ENCODE measurements at regions not wholly inside any gene's neighbourhood (a gene's known extent, or its start where the extent isn't known, plus 50 kb on each side); places are given as distances from the start of the nearest gene placed in this dataset.

GRCh38 chr2:8224347-8225190, 457.3 kb upstream of the ID2 start:
- DNase-seq (ENCODE audit: low spot score): no peak

GRCh38 chr2:8225266-8225665, 456.6 kb upstream of the ID2 start:
- no peak for DNase-seq (ENCODE audit: low spot score)
- Histone ChIP-seq H3K9me3 (no peaks in the 10 kb centered on the region), H3K27ac (no peak overlapping the region), H3K4me3 (no peak overlapping the region), H3K4me1 (ENCODE audit: control insufficient read depth in 1 of 2, low read depth in 2 of 2) (peaks cover 9 to 25% of the 10 kb centered on the region in 2 donors), H3K36me3 (no peaks in the 10 kb centered on the region), H3K27me3 (replicated peaks; ENCODE audit: insufficient read depth) (no peaks in the 10 kb centered on the region)
- no peak for TF ChIP-seq CTCF (IDR thresholded peaks at IDR 0.05)
- ATAC-seq (ENCODE audit: insufficient number of reproducible peaks, low FRiP score, low read depth): no peak

More at GRCh38 chr2:8224347-8225190, 457.3 kb upstream of the ID2 start:
- no peak for TF ChIP-seq CTCF (IDR thresholded peaks at IDR 0.05)
- no peak for ATAC-seq (ENCODE audit: insufficient number of reproducible peaks, low FRiP score, low read depth)
- Histone ChIP-seq H3K36me3 (no peaks in the 10 kb centered on the region), H3K4me3 (no peak overlapping the region), H3K4me1 (ENCODE audit: control insufficient read depth in 1 of 2, low read depth in 2 of 2) (peaks cover 4 to 27% of the 10 kb centered on the region in 2 donors), H3K27ac (no peak overlapping the region), H3K9me3 (no peaks in the 10 kb centered on the region), H3K27me3 (replicated peaks; ENCODE audit: insufficient read depth) (no peaks in the 10 kb centered on the region)

- H3K4me3 ChIP-seq: no peak overlapping the region
- no peaks in the 10 kb centered on the region for H3K27me3 ChIP-seq (replicated peaks; ENCODE audit: insufficient read depth)
- peaks cover 5 to 20% of the 10 kb centered on the region in 2 donors for H3K4me1 ChIP-seq (ENCODE audit: control insufficient read depth in 1 of 2, low read depth in 2 of 2)
- ATAC-seq (ENCODE audit: insufficient number of reproducible peaks, low FRiP score, low read depth): no peak
- no peak for TF ChIP-seq CTCF (IDR thresholded peaks at IDR 0.05)
- H3K36me3 ChIP-seq: no peaks in the 10 kb centered on the region
- no peak for DNase-seq (ENCODE audit: low spot score)
- H3K9me3 ChIP-seq: no peaks in the 10 kb centered on the region
- H3K27ac ChIP-seq: no peak overlapping the region
Measured at GRCh38 chr2:8225798-8226197, 456.1 kb upstream of the ID2 start.

GRCh38 chr2:8229546-8229986, 452.3 kb upstream of the ID2 start:
- TF ChIP-seq CTCF (IDR thresholded peaks at IDR 0.05): no peak
- DNase-seq (ENCODE audit: low spot score) (no peak), ATAC-seq (ENCODE audit: insufficient number of reproducible peaks, low FRiP score, low read depth) (peak; percentile 70)
- Histone ChIP-seq H3K27ac (peak overlapping the region in 1 of 2 donors; percentile 60), H3K27me3 (replicated peaks; ENCODE audit: insufficient read depth) (no peaks in the 10 kb centered on the region), H3K36me3 (no peaks in the 10 kb centered on the region), H3K4me3 (peak overlapping the region; percentile 55), H3K4me1 (ENCODE audit: control insufficient read depth in 1 of 2, low read depth in 2 of 2) (peaks cover 5 to 13% of the 10 kb centered on the region in 2 donors), H3K9me3 (no peaks in the 10 kb centered on the region)

- no peak for ATAC-seq (ENCODE audit: insufficient number of reproducible peaks, low FRiP score, low read depth)
Measured at GRCh38 chr2:8230466-8230865, 451.4 kb upstream of the ID2 start.

More at GRCh38 chr2:8230466-8230865, 451.4 kb upstream of the ID2 start:
- no peak for DNase-seq (ENCODE audit: low spot score)
- H3K27me3 ChIP-seq (replicated peaks; ENCODE audit: insufficient read depth): no peaks in the 10 kb centered on the region
- TF ChIP-seq CTCF (IDR thresholded peaks at IDR 0.05): no peak
- no peaks in the 10 kb centered on the region for H3K36me3 ChIP-seq
- H3K9me3 ChIP-seq: no peaks in the 10 kb centered on the region
- H3K4me1 ChIP-seq (ENCODE audit: control insufficient read depth in 1 of 2, low read depth in 2 of 2): peaks cover 5 to 13% of the 10 kb centered on the region in 2 donors
- H3K4me3 ChIP-seq: no peak overlapping the region
- H3K27ac ChIP-seq: no peak overlapping the region

Data from thoracic aorta (tissue), 2 donors.